ENCODE measurements at regions not wholly inside any gene's neighbourhood (a gene's known extent, or its start where the extent isn't known, plus 50 kb on each side); places are given as distances from the start of the nearest gene placed in this dataset.

GRCh38 chr6:159334068-159334467 is 164.9 kb downstream of the FNDC1 start:
- DNase-seq (ENCODE audit: low read depth) = no peak
- TF ChIP-seq, protein P1, sequence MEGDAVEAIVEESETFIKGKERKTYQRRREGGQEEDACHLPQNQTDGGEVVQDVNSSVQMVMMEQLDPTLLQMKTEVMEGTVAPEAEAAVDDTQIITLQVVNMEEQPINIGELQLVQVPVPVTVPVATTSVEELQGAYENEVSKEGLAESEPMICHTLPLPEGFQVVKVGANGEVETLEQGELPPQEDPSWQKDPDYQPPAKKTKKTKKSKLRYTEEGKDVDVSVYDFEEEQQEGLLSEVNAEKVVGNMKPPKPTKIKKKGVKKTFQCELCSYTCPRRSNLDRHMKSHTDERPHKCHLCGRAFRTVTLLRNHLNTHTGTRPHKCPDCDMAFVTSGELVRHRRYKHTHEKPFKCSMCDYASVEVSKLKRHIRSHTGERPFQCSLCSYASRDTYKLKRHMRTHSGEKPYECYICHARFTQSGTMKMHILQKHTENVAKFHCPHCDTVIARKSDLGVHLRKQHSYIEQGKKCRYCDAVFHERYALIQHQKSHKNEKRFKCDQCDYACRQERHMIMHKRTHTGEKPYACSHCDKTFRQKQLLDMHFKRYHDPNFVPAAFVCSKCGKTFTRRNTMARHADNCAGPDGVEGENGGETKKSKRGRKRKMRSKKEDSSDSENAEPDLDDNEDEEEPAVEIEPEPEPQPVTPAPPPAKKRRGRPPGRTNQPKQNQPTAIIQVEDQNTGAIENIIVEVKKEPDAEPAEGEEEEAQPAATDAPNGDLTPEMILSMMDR (conservative IDR thresholded peaks at IDR 0.05; ENCODE audit: control insufficient read depth, insufficient read depth, low read depth, low read length) = no peak
- no peak overlapping the region for H3K4me3 ChIP-seq (ENCODE audit: control insufficient read depth, low read depth, low read length)

GRCh38 chr6:159331451-159331850 is 162.3 kb downstream of the FNDC1 start:
- TF ChIP-seq, protein P1 (conservative IDR thresholded peaks at IDR 0.05; ENCODE audit: control insufficient read depth, insufficient read depth, low read depth, low read length) = no peak
- H3K4me3 ChIP-seq (ENCODE audit: control insufficient read depth, low read depth, low read length) = no peak overlapping the region
- no peak for DNase-seq (ENCODE audit: low read depth)

DNA sequence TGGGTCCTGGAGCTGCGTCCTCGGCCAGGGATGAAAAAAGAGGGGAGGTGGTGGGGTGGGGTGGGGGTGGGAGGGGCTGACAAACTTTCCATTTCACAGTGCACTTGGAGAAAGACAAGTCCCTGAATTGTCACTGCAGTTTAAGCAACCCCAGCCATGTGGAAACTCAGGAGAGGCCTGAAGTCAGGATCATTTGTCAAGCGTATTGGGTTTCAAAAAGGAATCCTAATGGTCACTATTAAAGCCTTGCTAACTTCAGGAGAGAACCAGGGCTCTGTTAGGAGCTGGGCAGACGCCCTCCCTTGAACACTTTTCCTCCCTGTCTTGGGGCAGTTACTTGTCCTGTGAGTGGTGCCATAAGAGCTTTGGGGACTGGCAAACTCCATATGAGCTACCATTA is 159.9 kb downstream of the FNDC1 start:
- TF ChIP-seq, protein P1 (conservative IDR thresholded peaks at IDR 0.05; ENCODE audit: control insufficient read depth, insufficient read depth, low read depth, low read length) = no peak
- no peak for DNase-seq (ENCODE audit: low read depth)
- no peak overlapping the region for H3K4me3 ChIP-seq (ENCODE audit: control insufficient read depth, low read depth, low read length)

DNA sequence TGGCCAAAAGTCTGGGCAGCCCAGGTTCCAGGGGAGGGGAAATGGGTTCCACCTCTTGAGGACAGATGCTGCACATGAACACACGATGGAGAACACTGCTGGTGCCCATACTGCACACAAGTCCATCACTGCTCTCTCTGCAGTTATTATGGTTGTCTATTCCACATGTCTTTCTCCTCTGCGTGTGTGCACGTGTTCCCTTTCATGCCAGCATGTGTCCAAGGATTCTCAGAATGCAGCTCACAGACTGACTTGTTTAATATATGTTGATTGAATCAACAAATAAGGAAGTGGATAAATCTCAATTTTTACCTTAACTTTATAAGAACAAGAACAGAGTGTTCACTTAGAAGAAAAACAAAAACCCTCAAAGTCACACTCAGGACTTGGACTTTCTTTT is 158.9 kb downstream of the FNDC1 start:
- DNase-seq (ENCODE audit: low read depth) = no peak
- TF ChIP-seq, protein P1 (conservative IDR thresholded peaks at IDR 0.05; ENCODE audit: control insufficient read depth, insufficient read depth, low read depth, low read length) = no peak
- no peak overlapping the region for H3K4me3 ChIP-seq (ENCODE audit: control insufficient read depth, low read depth, low read length)

DNA sequence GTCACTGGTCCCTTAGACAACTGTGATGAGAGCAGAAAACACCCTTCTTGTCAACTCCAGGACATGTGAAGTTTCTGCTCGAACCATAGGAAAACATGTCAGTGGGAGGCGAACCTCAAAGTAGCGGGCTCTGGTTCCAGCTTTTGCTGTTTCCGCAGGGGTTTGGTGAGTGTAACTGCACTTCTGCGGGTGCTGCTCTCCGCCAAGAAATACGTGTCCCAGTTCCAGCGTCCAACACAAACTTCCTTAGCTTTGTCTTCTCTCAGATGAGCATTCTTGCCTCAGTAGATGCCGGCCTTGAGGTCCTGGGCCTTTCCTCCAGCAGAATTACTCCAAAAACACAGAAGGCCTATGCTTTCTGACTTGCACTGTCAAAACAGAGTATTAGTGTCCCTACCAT is 156.3 kb downstream of the FNDC1 start:
- no peak for DNase-seq (ENCODE audit: low read depth)
- TF ChIP-seq, protein P1 (conservative IDR thresholded peaks at IDR 0.05; ENCODE audit: control insufficient read depth, insufficient read depth, low read depth, low read length) = no peak
- no peak overlapping the region for H3K4me3 ChIP-seq (ENCODE audit: control insufficient read depth, low read depth, low read length)

GRCh38 chr6:159324596-159324995 is 155.4 kb downstream of the FNDC1 start:
- no peak overlapping the region for H3K4me3 ChIP-seq (ENCODE audit: control insufficient read depth, low read depth, low read length)
- TF ChIP-seq, protein P1 (conservative IDR thresholded peaks at IDR 0.05; ENCODE audit: control insufficient read depth, insufficient read depth, low read depth, low read length) = no peak
- DNase-seq (ENCODE audit: low read depth) = no peak

Data from fibroblast of mammary gland (primary cell).